MG63 (cell line): ENCODE measurements at regions not wholly inside any gene's neighbourhood (a gene's known extent, or its start where the extent isn't known, plus 50 kb on each side); places are given as distances from the start of the nearest gene placed in this dataset.
"Not testable (repeated sequence)": the region's sequence is repeated elsewhere in the genome, so short reads cannot be mapped to it uniquely, and the experiment has no call there.

Experiments
- DNase-seq: peaks from one replicate; pipeline ENCODE4 v3.0.0-alpha.2; 2020
- H3K27me3 ChIP-seq: fragments of 250-450 bp; sonication (Bioruptor Pico); 2 replicates; pipeline ENCODE4 v1.5.1; 2020; ENCODE audit warnings: mild to moderate bottlenecking, moderate library complexity
- H3K36me3 ChIP-seq: fragments of 250-450 bp; sonication (Bioruptor Pico); 2 replicates; pipeline ENCODE4 v1.5.1; 2020; ENCODE audit warnings: mild to moderate bottlenecking, moderate library complexity
- H3K4me3 ChIP-seq: fragments of 250-450 bp; sonication (Bioruptor Pico); 2 replicates; pipeline ENCODE4 v1.5.1; 2020; ENCODE audit warnings: mild to moderate bottlenecking, moderate library complexity
- H3K9me3 ChIP-seq: fragments of 250-450 bp; sonication (Bioruptor Pico); 2 replicates; pipeline ENCODE4 v1.5.1; 2020; ENCODE audit warnings: mild to moderate bottlenecking, moderate library complexity

DNA sequence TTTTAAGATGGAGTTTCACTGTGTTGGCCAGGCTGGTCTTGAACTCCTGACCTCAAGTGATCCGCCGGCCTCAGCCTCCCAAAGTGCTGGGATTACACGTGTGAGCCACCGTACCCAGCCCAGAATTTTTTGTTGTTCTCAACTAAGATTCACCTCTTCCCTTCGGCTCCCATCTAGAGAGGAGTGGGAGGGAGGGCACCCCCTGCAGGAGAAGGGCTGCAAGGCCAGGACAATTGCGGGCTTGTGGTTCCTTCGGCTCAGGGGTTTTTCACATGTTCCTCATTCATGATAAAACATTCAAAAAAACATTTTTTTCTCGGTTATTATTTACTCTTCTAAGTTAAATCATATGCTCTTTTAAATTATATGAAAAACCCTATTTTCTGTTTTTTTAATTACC lies 201.1 kb upstream of the LRRC4C start:
- DNase-seq, result no peak
- Histone ChIP-seq H3K36me3 (no peaks in the 10 kb centered on the region), H3K9me3 (no peaks in the 10 kb centered on the region), H3K27me3 (no peaks in the 10 kb centered on the region), H3K4me3 (no peak overlapping the region)

DNA sequence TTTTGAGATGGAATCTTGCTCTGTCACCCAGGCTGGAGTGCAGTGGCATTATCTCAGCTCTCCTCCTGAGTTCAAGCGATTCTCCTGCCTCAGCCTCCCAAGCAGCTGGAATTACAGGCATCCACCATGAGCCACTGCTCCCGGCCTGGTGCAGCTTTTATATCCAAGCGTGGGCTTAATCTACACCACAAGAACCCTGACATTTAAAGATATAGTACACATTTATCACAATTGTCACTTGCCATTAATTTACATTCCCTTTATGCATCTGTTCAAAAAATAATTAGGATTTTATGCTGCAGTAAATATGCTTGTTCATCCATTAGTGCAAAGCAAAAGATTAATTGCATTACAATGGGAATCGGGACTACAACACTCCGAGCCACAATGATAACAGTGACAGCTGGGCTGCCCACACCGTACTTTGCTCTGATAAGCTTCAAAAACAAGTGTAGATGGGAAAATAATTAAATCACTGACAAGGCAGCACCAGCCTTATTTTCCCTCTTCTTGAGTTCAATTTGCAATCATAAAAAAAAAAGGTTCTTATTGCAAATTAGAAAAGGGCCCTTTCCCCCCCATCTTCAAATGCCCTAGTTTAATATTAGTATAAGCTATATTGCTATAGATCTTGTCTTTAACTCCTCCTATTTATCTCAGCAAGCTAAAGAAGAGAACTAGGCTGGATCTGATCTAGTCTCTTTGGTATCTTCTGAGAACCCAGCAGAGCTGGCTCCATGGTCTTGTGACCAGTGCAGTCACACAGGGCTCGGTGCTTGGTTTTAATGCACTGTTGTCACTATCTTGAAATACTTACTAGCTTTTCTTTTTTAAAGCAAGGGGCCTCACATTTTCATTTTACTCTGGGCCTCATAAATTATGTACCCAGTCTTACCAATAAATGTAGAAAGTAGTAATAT lies 206.2 kb upstream of the LRRC4C start:
- DNase-seq, result no peak
- H3K36me3 ChIP-seq, result no peaks in the 10 kb centered on the region
- no peaks in the 10 kb centered on the region for H3K9me3 ChIP-seq
- no peaks in the 10 kb centered on the region for H3K27me3 ChIP-seq
- no peak overlapping the region for H3K4me3 ChIP-seq

DNA sequence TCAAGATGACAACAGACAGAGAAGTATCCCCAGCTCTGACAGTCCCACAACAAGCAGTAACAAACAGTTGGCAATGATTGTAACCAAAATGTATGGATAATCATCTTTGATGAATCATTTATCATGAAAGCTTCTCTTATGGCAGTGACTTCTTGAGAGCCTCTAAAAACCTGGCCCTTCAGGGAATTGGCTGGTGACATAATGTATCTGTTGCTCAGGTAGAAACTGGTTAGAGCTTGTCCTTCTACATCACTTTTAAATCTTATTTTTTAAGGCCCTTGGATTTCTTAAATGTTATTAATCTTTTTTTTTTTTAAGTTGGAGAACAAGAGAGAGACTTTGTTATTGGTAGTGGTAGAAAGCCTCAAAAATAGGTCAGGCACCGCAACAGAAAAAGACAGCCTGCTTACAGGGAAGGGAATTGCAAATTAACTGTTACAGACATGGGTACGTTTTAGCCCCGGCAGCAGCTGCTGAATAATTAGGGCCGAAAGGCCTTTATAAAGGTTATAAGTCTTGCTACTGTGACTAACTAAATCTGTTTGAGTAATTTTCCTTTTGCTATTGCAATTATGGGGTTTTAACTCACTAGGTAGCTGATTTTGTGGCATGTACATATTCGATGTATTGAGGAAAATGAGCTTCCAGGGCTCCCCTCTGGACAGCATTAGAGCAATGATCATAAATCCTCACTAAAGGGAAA lies 207.7 kb upstream of the LRRC4C start:
- Histone ChIP-seq H3K36me3 (no peaks in the 10 kb centered on the region), H3K9me3 (no peaks in the 10 kb centered on the region), H3K4me3 (no peak overlapping the region), H3K27me3 (no peaks in the 10 kb centered on the region)
- no peak for DNase-seq

DNA sequence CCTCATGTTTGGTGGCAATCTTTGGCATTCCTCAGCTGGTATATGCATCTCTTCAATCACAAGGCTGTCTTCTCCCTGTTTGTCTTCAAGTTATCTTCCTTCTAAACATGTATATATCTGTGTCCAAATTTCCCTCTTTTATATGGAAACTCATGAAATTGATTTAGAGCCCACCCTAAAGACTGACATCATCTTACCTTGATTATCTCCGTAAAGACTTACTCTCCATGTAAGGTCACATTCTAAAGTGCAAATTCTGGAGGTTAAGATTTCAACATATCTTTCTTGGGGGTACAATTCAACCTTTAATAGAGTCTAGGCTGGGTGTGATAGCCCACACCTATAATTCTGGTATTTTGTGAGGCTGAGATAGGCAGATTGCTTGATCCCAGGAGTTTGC lies 215.8 kb upstream of the LRRC4C start:
- DNase-seq, result no peak
- Histone ChIP-seq H3K9me3 (no peaks in the 10 kb centered on the region), H3K36me3 (no peaks in the 10 kb centered on the region), H3K4me3 (no peak overlapping the region), H3K27me3 (no peaks in the 10 kb centered on the region)

DNA sequence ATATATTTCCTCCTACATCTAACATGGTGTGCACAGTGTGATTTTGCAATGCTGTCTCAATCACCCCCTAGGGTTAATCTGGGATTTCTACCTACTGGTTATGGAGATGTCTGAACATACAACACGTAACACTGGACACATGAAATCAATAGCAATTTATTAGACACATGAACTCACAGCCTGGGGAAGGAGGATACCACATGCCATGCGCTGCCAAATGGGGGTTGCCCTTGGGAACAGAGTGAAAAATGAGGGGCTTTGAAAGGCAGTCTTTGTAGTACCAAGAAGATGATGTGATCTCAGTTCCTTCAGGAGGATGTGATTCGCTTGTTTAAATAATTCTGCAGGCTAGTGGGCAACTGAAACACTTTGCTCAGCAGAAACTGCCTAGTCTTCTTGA lies 253.6 kb upstream of the LRRC4C start:
- DNase-seq, result no peak
- H3K27me3 ChIP-seq, result no peaks in the 10 kb centered on the region
- H3K36me3 ChIP-seq, result no peaks in the 10 kb centered on the region
- H3K4me3 ChIP-seq, result no peak overlapping the region
- no peaks in the 10 kb centered on the region for H3K9me3 ChIP-seq

DNA sequence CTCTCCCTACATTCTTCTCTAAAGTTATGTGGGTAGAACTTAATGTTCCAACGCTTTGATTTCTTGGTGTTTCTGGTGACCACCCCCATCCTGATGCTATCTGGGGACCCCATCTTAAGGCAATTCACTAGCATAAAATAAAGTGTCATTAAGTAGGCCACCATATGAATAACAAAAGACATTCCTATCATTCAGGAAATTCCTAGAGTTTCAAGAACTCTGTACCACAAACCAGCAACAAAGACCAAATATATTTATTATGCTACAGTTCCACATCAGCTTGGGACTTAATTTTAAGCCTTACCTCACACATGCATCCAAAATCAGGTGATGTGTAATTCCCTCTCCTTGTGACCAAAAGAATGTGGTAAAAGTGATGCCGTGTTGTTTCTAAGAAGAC lies 254.6 kb upstream of the LRRC4C start:
- Histone ChIP-seq H3K27me3 (no peaks in the 10 kb centered on the region), H3K4me3 (no peak overlapping the region), H3K36me3 (no peaks in the 10 kb centered on the region), H3K9me3 (no peaks in the 10 kb centered on the region)
- DNase-seq, result no peak

DNA sequence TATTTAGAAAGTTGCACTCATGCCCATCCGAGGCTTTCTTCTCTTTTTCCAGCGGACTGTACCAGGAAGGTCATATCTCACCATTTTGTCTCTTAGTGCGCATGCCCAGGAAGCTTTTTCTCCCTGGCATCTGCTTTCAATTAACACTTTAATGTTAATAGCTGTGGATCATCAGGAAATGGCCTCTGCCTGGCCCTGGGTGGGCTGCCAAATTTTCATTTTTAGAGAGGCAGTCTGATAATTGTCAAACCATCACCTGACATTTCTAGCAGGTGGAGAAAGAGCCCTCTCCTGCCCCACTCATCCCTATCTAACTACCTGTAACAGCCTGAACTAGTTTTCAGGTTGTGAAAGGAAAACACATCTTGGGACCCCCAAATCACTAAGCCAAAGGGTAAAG lies 257.4 kb upstream of the LRRC4C start:
- no peaks in the 10 kb centered on the region for H3K27me3 ChIP-seq
- H3K9me3 ChIP-seq, result no peaks in the 10 kb centered on the region
- DNase-seq, result no peak
- H3K4me3 ChIP-seq, result no peak overlapping the region
- H3K36me3 ChIP-seq, result no peaks in the 10 kb centered on the region

DNA sequence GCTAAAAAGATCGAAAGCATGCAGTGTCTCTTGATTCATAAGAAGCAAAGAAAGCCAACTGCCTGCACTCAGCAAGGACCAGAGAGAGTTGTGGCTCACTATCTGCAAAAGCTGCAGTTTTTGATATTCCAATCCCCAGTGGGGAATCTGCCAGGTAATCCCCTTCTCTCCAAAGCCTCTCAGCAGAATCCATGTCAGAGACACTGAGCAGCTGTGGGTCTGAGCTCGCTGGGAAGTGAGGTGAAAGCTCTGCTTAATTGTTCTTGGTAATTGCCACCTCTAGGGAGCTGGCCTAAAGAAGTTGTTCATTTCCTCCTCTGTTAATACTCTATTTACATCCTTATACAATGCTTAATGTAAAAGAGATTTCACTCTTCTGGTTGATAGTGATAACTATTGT lies 261.3 kb upstream of the LRRC4C start:
- Histone ChIP-seq H3K9me3 (no peaks in the 10 kb centered on the region), H3K27me3 (no peaks in the 10 kb centered on the region), H3K36me3 (no peaks in the 10 kb centered on the region), H3K4me3 (no peak overlapping the region)
- DNase-seq, result no peak

DNA sequence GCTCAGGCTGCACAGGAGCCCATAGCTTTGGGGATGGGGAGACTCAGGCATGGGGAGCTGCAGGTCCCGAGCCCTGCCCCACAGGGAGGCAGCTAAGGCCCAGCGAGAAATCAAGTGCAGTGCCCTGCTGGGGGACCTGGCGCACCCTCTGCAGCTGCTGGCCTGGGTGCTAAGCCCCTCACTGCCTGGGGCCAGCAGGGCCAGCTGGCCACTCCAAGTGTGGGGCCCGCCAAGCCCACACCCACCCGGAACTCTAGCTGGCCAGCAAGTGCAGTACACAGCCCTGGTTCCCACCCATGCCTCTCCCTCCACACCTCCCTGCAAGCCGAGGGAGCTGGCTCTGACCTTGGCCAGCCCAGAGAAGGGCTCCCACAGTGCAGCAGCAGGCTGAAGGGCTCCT lies 268.7 kb upstream of the LRRC4C start:
- not testable (repeated sequence) for H3K36me3 ChIP-seq, DNase-seq, H3K27me3 ChIP-seq, H3K9me3 ChIP-seq, H3K4me3 ChIP-seq

DNA sequence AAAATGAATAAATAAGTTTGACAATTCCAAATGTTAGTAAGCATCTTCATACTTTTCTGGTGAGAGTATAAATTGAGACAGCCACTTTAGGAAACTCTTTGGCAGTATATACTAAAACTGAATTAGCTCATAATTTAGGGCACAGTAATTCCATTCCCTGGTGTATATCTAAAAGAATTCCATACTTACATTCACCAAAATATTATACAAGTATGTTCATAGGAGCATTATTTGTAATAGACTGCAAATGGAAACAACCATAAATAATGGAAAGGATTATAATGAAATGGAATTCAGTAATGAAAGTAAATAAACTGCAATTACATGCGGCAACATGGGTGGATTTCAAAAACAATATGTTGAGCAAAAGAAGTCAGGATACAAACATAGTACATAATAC lies 315.8 kb upstream of the LRRC4C start:
- DNase-seq, result no peak
- Histone ChIP-seq H3K4me3 (no peak overlapping the region), H3K9me3 (no peaks in the 10 kb centered on the region; the same call in 1 of the 2 replicates), H3K27me3 (no peaks in the 10 kb centered on the region), H3K36me3 (no peaks in the 10 kb centered on the region)

DNA sequence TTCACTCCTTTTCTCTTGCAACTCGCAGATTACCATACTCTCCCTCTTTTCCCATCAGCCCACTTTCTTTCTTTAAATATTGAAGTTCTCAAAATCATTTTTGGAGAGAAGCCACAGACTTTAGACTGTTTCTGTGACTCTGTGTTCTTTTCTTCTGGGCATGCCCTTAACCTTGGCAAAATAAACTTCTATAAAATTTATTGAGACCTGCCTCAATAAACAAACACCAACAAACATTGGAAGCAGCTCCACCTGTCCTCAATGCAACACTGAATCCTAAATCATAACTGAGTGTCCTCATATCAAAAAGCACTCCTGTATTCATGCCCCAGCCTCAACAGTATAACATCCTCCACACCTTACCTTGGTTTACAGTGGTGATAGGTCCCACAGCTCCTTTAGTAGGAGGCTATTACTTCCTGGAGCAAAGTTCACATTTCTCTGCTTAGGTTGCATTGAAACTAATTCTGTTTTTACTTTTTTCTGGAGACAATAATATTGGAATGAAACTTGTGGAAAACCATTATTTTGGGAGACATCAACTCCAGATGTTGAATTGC lies 320.0 kb upstream of the LRRC4C start:
- H3K27me3 ChIP-seq, result no peaks in the 10 kb centered on the region
- no peak for DNase-seq
- H3K4me3 ChIP-seq, result no peak overlapping the region
- H3K36me3 ChIP-seq, result no peaks in the 10 kb centered on the region
- H3K9me3 ChIP-seq, result no peaks in the 10 kb centered on the region; the same call in 1 of the 2 replicates

DNA sequence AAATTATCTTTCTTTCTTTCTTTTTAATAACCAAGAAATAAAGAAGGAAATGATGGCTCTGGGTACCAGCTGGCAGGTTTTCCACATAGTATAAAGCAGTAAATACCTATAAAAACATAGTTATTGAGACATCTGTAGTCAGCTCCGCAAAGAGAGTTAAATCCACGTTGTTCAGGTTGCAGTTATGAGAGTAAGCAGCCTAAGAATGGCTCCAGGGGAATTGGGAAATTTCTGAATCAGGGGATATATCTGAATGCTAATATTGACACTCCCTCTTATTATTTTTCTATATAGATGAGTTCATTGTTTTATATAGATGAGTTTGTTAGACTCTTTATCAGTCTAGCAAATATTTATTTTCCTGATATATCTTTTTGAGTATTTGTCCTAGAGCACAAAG lies 322.0 kb upstream of the LRRC4C start:
- H3K27me3 ChIP-seq, result no peaks in the 10 kb centered on the region
- H3K36me3 ChIP-seq, result no peaks in the 10 kb centered on the region

DNA sequence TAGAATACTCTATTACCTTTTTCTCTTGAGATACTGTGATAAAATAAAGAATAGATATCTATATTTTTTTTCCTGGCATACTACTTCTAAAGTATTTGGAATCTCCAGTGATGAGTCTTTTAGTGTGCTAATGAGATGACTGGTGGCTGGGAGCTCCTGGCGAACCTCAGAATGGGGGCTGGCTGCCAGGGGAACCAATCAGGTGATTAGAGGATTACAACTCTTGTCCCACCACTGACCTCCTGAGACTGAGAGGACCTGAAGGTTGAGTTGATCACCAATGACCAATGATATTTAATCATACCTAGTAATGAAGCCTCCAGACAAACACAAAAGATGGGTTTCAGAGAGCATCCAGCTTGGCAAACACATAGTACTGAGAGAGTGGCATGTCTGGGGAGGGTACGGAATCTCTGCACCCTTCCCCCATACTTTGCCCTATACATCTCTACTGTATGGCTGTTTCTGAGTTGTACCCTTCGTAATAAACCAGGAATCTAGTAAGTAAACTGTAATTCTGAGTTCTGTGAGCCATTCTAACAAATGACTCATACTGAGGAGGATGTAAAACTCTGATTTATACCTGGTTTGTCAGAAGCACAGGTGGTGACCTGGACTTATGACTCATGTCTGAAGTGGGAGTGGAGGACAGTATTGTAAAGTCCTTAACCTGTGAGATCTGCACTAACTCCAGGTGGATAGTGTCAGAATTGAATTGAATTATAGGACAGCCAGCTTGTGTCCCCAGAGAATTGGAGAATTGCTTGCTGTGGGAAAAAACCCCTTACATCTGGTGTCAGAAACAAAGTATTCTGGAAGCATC lies 325.3 kb upstream of the LRRC4C start:
- Histone ChIP-seq H3K4me3 (no peak overlapping the region), H3K36me3 (no peaks in the 10 kb centered on the region), H3K9me3 (peaks cover 1% of the 10 kb centered on the region; the same call in 1 of the 2 replicates), H3K27me3 (no peaks in the 10 kb centered on the region)
- no peak for DNase-seq

More for the DNA sequence above, 322.0 kb upstream of the LRRC4C start:
- no peak for DNase-seq
- Histone ChIP-seq H3K9me3 (peaks cover 1% of the 10 kb centered on the region; the same call in 1 of the 2 replicates), H3K4me3 (no peak overlapping the region)

DNA sequence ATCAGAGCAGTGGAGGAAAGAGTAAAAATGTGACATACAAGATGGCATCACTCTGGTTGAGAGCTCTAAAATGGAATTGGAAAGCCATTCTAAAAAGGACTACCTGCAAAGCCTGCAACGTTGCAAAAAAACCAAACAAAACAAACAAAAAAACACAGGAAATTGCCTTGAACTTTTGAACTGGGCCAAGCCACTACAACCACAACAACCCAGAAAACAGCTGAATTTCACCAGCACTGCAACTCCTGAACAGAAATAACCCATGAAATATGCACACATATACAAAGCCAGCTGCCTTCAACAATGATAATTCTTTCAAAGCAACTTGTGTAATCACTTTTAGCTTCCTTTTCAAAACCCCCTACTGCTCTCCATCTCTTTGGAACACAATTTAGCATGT lies 326.6 kb upstream of the LRRC4C start:
- Histone ChIP-seq H3K36me3 (no peaks in the 10 kb centered on the region), H3K9me3 (peaks cover 1% of the 10 kb centered on the region; the same call in 1 of the 2 replicates), H3K27me3 (no peaks in the 10 kb centered on the region), H3K4me3 (no peak overlapping the region)
- no peak for DNase-seq

DNA sequence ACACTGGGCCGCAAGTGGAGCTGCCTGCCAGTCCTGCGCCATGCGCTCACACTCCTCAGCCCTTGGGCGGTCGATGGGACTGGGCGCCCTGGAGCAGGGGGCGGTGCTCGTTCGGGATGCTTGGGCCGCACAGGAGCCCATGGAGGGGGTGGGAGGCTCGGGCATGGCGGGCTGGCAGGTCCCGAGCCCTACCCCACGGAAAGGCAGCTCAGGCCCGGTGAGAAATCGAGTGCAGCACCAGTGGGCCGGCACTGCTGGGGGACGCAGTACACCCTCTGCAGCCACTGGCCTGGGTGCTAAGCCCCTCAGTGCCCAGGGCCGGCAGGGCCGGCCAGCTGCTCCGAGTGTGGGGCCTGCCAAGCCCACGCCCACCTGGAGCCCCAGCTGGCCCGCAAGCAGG lies 328.7 kb upstream of the LRRC4C start:
- H3K36me3 ChIP-seq, result no peaks in the 10 kb centered on the region
- no peak for DNase-seq
- H3K9me3 ChIP-seq, result 0 out of 2 replicates have a peak, but pooled peaks cover 1% of the 10 kb centered on the region
- no peaks in the 10 kb centered on the region for H3K27me3 ChIP-seq
- no peak overlapping the region for H3K4me3 ChIP-seq

DNA sequence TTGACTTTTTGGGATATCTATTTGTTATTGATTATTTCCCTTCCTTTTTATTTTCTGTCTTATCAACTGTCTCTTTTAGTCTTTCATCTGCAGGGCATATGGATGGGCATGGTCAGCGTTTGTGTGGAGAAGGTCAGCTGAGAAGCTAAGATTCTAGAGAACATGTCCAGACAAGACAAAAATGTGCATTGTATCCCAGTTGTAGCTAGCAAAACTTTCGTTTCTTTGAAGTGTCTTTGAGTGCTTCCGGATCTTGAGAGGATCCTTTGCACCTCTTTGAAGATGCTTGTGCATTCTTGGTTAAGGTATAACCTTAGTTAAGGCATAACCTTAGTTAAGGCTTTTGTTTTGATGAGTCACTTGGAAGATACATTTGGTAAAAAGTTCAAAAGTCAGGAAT lies 329.9 kb upstream of the LRRC4C start:
- Histone ChIP-seq H3K27me3 (no peaks in the 10 kb centered on the region), H3K36me3 (no peaks in the 10 kb centered on the region), H3K9me3 (0 out of 2 replicates have a peak, but pooled peaks cover 1% of the 10 kb centered on the region), H3K4me3 (no peak overlapping the region)
- DNase-seq, result no peak

DNA sequence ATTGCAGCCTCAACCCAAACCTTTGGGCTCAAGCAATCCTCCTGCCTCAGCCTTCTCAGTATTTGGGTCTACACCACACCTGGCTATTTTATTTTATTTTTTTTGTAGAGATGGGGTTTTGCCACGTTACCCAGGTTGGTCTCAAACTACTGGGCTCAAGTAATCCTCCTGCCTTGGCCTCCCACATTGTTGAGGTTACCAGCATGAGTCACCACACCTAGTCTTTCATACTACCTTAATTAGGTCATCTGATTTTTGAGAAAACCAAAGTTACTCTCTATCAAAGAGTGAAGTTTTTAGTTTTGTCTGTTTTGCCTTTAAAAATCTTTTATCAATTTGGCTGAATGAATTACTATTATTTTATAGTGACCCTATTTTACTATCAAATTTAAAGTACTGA lies 335.6 kb upstream of the LRRC4C start:
- Histone ChIP-seq H3K4me3 (no peak overlapping the region), H3K9me3 (no peaks in the 10 kb centered on the region)
- no peak for DNase-seq

More for the DNA sequence above, 335.6 kb upstream of the LRRC4C start:
- H3K27me3 ChIP-seq, result no peaks in the 10 kb centered on the region
- H3K36me3 ChIP-seq, result no peaks in the 10 kb centered on the region
